ENCODE measurements at regions not wholly inside any gene's neighbourhood (a gene's known extent, or its start where the extent isn't known, plus 50 kb on each side); places are given as distances from the start of the nearest gene placed in this dataset.

- no peak for TF ChIP-seq CTCF (IDR thresholded peaks at IDR 0.05)
- H3K9me3 Mint-ChIP-seq, result no peaks in the 10 kb centered on the region
- H3K27ac Mint-ChIP-seq, result no peak overlapping the region
- no peaks in the 10 kb centered on the region for H3K36me3 Mint-ChIP-seq (ENCODE audit: low read depth)
- no peaks in the 10 kb centered on the region for H3K4me1 Mint-ChIP-seq (ENCODE audit: low read depth)
- no peaks in the 10 kb centered on the region for H3K27me3 Mint-ChIP-seq
- ChIA-PET CTCF (no interaction called here), POLR2A (no interaction called here)
- intact Hi-C loops (cut with micrococcal nuclease), result no loop called here
- ATAC-seq, result no peak
- DNase-seq, result no peak
- H3K4me3 Mint-ChIP-seq, result no peak overlapping the region
These were observed 293.1 kb downstream of the C7orf25 start for GRCh38 chr7:42618651-42619360.

- Mint-ChIP-seq H3K4me1 (ENCODE audit: low read depth) (no peaks in the 10 kb centered on the region), H3K9me3 (no peaks in the 10 kb centered on the region), H3K27ac (no peak overlapping the region), H3K4me3 (no peak overlapping the region), H3K36me3 (ENCODE audit: low read depth) (no peaks in the 10 kb centered on the region), H3K27me3 (no peaks in the 10 kb centered on the region)
- DNase-seq (no peak), ATAC-seq (no peak)
- intact Hi-C loops (cut with micrococcal nuclease), result no loop called here
- ChIA-PET CTCF (no interaction called here), POLR2A (no interaction called here)
- TF ChIP-seq CTCF (IDR thresholded peaks at IDR 0.05), result no peak
These were observed 293.9 kb downstream of the C7orf25 start for GRCh38 chr7:42617806-42618457.

GRCh38 chr7:42617071-42617765 is 294.7 kb downstream of the C7orf25 start:
- Mint-ChIP-seq H3K27ac (no peak overlapping the region), H3K4me3 (no peak overlapping the region), H3K9me3 (no peaks in the 10 kb centered on the region), H3K27me3 (no peaks in the 10 kb centered on the region), H3K4me1 (ENCODE audit: low read depth) (no peaks in the 10 kb centered on the region), H3K36me3 (ENCODE audit: low read depth) (no peaks in the 10 kb centered on the region)
- intact Hi-C loops (cut with micrococcal nuclease), result no loop called here
- POLR2A ChIA-PET, result no interaction called here
- DNase-seq (no peak), ATAC-seq (no peak)
- no peak for TF ChIP-seq CTCF (IDR thresholded peaks at IDR 0.05)
- CTCF ChIA-PET, result no interaction called here

GRCh38 chr7:42614636-42615035 is 297.2 kb downstream of the C7orf25 start:
- H3K9me3 Mint-ChIP-seq, result no peaks in the 10 kb centered on the region
- no peak overlapping the region for H3K4me3 Mint-ChIP-seq
- TF ChIP-seq CTCF (IDR thresholded peaks at IDR 0.05), result no peak
- intact Hi-C loops (cut with micrococcal nuclease), result no loop called here
- no peaks in the 10 kb centered on the region for H3K4me1 Mint-ChIP-seq (ENCODE audit: low read depth)
- ATAC-seq, result no peak
- ChIA-PET CTCF (no interaction called here), POLR2A (no interaction called here)
- no peaks in the 10 kb centered on the region for H3K36me3 Mint-ChIP-seq (ENCODE audit: low read depth)
- H3K27ac Mint-ChIP-seq, result no peak overlapping the region
- no peaks in the 10 kb centered on the region for H3K27me3 Mint-ChIP-seq
- no peak for DNase-seq

- ChIA-PET POLR2A (no interaction called here), CTCF (no interaction called here)
- Mint-ChIP-seq H3K27ac (no peak overlapping the region), H3K4me1 (ENCODE audit: low read depth) (no peaks in the 10 kb centered on the region), H3K27me3 (no peaks in the 10 kb centered on the region), H3K9me3 (no peaks in the 10 kb centered on the region), H3K36me3 (ENCODE audit: low read depth) (no peaks in the 10 kb centered on the region), H3K4me3 (no peak overlapping the region)
- ATAC-seq (no peak), DNase-seq (no peak)
- intact Hi-C loops (cut with micrococcal nuclease), result no loop called here
- TF ChIP-seq CTCF (IDR thresholded peaks at IDR 0.05), result no peak
These were observed 299.9 kb downstream of the C7orf25 start for GRCh38 chr7:42611961-42612360.

Data from activated CD8-positive, alpha-beta T cell treated with anti-CD3 and anti-CD28 coated beads for 36 hours (primary cell).